Adipocyte (in vitro differentiated cells): ENCODE measurements at regions not wholly inside any gene's neighbourhood (a gene's known extent, or its start where the extent isn't known, plus 50 kb on each side); places are given as distances from the start of the nearest gene placed in this dataset.

Source experiments
- DNase-seq: peaks from one replicate; pipeline ENCODE4 v3.0.0-alpha.2; 2015; ENCODE audit warnings: low read depth
- H3K27me3 ChIP-seq: replicated peaks from 2 replicates; pipeline ENCODE4 v1.7.0; 2013; ENCODE audit warnings: mild to moderate bottlenecking, low read length, moderate library complexity; ENCODE audit not compliant: control insufficient read depth, insufficient read depth
- H3K36me3 ChIP-seq: 2 replicates; pipeline ENCODE4 v1.7.0; 2013; ENCODE audit warnings: low read length, mild to moderate bottlenecking, moderate library complexity; ENCODE audit not compliant: control insufficient read depth, insufficient read depth, severe bottlenecking
- H3K4me1 ChIP-seq: 2 replicates; pipeline ENCODE4 v1.7.0; 2013; ENCODE audit warnings: mild to moderate bottlenecking, low read length, moderate library complexity; ENCODE audit not compliant: control insufficient read depth, insufficient read depth
- H3K4me3 ChIP-seq: 2 replicates; pipeline ENCODE4 v1.7.0; 2013; ENCODE audit warnings: mild to moderate bottlenecking, low read length, moderate library complexity
- H3K9ac ChIP-seq: 2 replicates; pipeline ENCODE4 v1.7.0; 2013; ENCODE audit warnings: mild to moderate bottlenecking, low read length, moderate library complexity
- H3K9me3 ChIP-seq: 2 replicates; pipeline ENCODE4 v1.7.0; 2013; ENCODE audit warnings: mild to moderate bottlenecking, low read length, moderate library complexity; ENCODE audit not compliant: control insufficient read depth

- DNase-seq = no peak
- H3K27me3 ChIP-seq = no peaks in the 10 kb centered on the region
- H3K9ac ChIP-seq = no peak overlapping the region
- H3K9me3 ChIP-seq = no peaks in the 10 kb centered on the region
- H3K4me1 ChIP-seq = no peaks in the 10 kb centered on the region
- H3K36me3 ChIP-seq = no peaks in the 10 kb centered on the region
- H3K4me3 ChIP-seq = no peak overlapping the region
Observed at GRCh38 chr15:96747291-96747690, 416.8 kb downstream of the NR2F2 start.

GRCh38 chr15:96750361-96750760, 419.9 kb downstream of the NR2F2 start:
- Histone ChIP-seq H3K27me3 (no peaks in the 10 kb centered on the region), H3K36me3 (no peaks in the 10 kb centered on the region), H3K9me3 (no peaks in the 10 kb centered on the region), H3K4me1 (no peaks in the 10 kb centered on the region), H3K9ac (no peak overlapping the region), H3K4me3 (no peak overlapping the region)
- DNase-seq = no peak

GRCh38 chr15:96756146-96756545, 425.6 kb downstream of the NR2F2 start:
- Histone ChIP-seq H3K36me3 (no peaks in the 10 kb centered on the region), H3K4me1 (no peaks in the 10 kb centered on the region), H3K9ac (no peak overlapping the region), H3K9me3 (no peaks in the 10 kb centered on the region), H3K4me3 (no peak overlapping the region), H3K27me3 (no peaks in the 10 kb centered on the region)
- no peak for DNase-seq

- no peaks in the 10 kb centered on the region for H3K27me3 ChIP-seq
Observed at GRCh38 chr15:96756656-96757055, 426.2 kb downstream of the NR2F2 start.

DNA sequence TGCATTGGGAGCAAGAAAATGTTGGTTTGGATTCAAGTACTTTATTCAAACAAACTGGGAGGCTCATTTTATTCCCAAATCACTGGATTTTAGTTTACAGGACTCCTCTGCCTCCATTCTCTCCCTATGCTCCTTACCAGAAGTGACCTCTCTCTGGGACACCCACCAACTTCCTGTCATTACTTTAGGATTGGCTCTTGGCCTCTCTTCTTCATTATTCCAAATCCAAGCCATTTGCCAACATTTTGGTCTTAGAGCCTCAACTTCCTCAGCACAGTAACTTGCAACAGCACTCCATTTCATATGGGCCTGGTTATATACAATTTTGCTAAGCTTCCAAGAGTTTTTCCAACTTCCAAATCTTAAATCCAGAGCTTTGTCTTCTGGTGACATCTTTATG, 432.1 kb downstream of the NR2F2 start:
- Histone ChIP-seq H3K4me3 (no peak overlapping the region), H3K27me3 (no peaks in the 10 kb centered on the region), H3K9ac (no peak overlapping the region), H3K4me1 (no peaks in the 10 kb centered on the region), H3K36me3 (no peaks in the 10 kb centered on the region), H3K9me3 (no peaks in the 10 kb centered on the region)
- no peak for DNase-seq

More at GRCh38 chr15:96756656-96757055, 426.2 kb downstream of the NR2F2 start:
- Histone ChIP-seq H3K9me3 (no peaks in the 10 kb centered on the region), H3K9ac (no peak overlapping the region), H3K4me3 (no peak overlapping the region), H3K4me1 (no peaks in the 10 kb centered on the region), H3K36me3 (no peaks in the 10 kb centered on the region)
- no peak for DNase-seq

DNA sequence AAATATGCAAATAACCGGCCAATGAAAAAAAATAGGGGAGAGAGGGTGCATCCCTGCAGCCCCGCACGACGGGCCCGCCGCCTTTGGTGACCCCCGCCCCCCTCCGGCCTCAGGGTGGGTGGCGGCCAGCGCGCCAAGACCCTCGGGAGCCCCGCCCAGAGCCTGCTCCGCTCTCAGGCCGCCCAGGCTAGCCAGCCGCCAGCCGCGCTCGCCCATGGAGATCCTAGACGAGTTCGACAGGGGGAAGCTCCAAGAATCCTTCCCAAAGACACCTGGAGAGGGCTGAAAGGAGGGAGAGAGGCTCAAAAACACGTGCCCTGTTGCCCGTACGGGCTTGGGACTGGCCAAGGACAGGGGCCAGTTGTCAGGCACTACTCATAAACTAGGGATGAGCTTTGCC, 434.0 kb downstream of the NR2F2 start:
- Histone ChIP-seq H3K4me1 (no peaks in the 10 kb centered on the region), H3K36me3 (no peaks in the 10 kb centered on the region)
- no peak for DNase-seq

DNA sequence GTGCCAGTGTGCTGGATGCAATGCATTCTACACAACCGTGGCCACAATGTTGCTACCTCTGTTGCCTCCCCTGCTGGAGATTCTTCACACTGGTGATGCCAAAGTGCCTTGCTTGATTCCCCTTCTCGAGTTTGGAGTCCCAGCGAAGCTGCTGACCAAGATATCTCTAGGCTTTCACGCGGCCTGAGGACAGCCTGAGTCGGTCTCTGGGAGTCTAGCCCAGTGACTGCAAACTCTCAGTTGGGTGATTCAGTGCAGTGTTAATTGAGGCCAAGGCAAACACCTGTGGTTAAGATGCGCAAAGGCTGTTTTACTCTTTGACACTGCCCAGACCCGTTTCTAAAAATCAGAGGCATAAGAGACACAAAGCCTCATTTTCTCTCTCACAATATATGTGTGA, 434.4 kb downstream of the NR2F2 start:
- no peaks in the 10 kb centered on the region for H3K27me3 ChIP-seq
- DNase-seq = no peak
- no peaks in the 10 kb centered on the region for H3K9me3 ChIP-seq

More for the DNA sequence above, 434.0 kb downstream of the NR2F2 start:
- Histone ChIP-seq H3K27me3 (no peaks in the 10 kb centered on the region), H3K9ac (no peak overlapping the region), H3K9me3 (no peaks in the 10 kb centered on the region), H3K4me3 (no peak overlapping the region)

DNA sequence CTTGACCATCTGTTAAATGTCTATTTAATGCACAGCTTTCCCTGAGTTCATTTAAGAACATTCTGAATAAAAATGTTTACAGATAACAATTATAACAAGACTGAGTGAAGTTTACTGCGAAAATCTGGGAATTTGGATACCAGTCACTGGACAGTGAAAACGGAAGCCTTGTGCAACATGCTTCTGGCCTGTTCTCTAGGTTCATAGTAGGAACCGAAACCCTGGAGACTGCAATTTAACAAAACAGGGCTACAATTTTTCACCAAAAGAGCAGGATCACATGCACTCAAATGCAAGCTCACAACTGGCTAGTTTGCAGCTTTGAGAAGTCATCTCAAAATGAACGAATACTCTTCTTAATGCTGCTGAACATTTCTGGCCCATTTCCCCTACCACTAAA, 435.9 kb downstream of the NR2F2 start:
- Histone ChIP-seq H3K9ac (no peak overlapping the region), H3K27me3 (no peaks in the 10 kb centered on the region), H3K4me3 (no peak overlapping the region), H3K4me1 (no peaks in the 10 kb centered on the region), H3K9me3 (no peaks in the 10 kb centered on the region), H3K36me3 (no peaks in the 10 kb centered on the region)
- DNase-seq = no peak

More for the DNA sequence above, 434.4 kb downstream of the NR2F2 start:
- no peak overlapping the region for H3K9ac ChIP-seq
- H3K4me3 ChIP-seq = no peak overlapping the region
- H3K4me1 ChIP-seq = no peaks in the 10 kb centered on the region
- H3K36me3 ChIP-seq = no peaks in the 10 kb centered on the region

DNA sequence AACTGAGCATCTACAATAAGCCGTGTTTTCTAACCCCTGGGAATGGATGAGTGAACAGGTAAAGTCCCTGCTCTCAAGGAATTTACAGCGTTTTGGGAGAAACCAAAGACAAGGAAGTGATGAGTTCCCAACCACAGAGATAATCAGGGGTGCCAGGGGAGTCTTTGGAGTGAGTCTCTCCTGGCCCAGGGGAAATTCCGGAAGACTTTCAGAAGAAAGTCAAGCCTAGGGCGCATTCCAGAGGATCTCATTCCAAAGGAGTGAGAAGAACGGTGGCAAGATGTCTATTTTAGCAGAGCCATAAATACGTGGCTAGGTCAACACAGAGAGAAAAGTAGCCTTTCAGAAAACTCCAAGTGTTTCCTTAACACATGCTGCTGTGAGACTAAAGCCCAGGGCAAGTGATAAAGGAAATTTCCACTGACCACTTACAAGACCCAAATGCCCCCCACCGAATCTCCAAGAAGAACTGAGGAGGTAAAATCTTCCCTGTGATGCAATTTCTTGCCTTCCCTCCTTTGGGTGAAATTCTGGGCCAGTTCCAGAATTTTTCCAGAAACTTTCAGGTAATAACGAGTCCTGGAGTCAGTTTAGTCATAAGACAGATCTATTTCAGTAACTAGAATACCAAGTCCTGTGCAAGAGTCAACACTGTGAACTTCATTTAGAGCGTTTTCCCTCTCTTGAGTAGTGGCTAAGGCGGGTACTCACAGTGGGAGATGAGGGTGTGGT, 437.4 kb downstream of the NR2F2 start:
- no peaks in the 10 kb centered on the region for H3K9me3 ChIP-seq
- H3K9ac ChIP-seq = no peak overlapping the region
- no peak for DNase-seq
- H3K27me3 ChIP-seq = no peaks in the 10 kb centered on the region
- no peaks in the 10 kb centered on the region for H3K36me3 ChIP-seq
- no peaks in the 10 kb centered on the region for H3K4me1 ChIP-seq
- H3K4me3 ChIP-seq = no peak overlapping the region

DNA sequence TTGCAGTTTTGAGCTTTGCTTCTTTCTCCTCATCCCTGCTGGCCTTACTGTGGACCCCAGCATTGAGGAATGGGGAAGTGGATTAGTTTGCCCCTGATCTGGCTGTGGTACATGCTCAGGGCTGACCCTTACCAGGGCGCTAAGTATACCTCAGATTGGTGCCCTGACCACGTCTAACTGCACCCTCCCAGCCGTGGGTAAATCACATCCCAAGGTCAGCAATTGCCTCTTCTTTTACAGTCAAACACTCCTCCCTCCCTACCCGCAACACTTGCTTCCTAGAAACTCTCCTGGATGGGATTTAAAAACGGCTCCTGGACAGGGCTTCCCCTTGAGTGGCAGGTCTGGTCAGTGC, 437.9 kb downstream of the NR2F2 start:
- no peaks in the 10 kb centered on the region for H3K27me3 ChIP-seq
- no peaks in the 10 kb centered on the region for H3K36me3 ChIP-seq
- H3K4me1 ChIP-seq = no peaks in the 10 kb centered on the region
- no peak for DNase-seq
- no peak overlapping the region for H3K9ac ChIP-seq
- no peaks in the 10 kb centered on the region for H3K9me3 ChIP-seq
- no peak overlapping the region for H3K4me3 ChIP-seq

DNA sequence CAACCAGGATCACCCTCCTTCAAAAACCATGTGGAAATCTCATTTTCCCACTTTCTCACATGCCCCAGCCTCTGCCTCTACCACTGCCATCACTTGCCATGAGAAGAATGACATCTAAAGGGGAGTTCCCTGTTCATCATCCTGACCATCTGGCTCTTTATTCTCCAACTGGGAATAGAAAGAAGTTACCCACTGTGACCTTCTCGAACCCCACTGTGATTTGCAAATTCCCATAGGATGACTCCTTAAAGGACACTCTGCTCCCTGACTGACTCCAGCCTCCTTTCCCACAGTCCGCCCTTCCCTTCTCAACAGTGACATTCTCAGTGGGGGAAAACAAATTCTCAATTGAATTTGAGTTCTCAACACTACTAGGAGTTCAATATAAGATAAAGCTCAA, 440.5 kb downstream of the NR2F2 start:
- DNase-seq = no peak
- H3K4me3 ChIP-seq = no peak overlapping the region
- H3K27me3 ChIP-seq = no peaks in the 10 kb centered on the region
- no peaks in the 10 kb centered on the region for H3K36me3 ChIP-seq
- H3K4me1 ChIP-seq = no peaks in the 10 kb centered on the region
- no peaks in the 10 kb centered on the region for H3K9me3 ChIP-seq
- H3K9ac ChIP-seq = no peak overlapping the region

GRCh38 chr15:96774216-96774615, 443.7 kb downstream of the NR2F2 start:
- H3K36me3 ChIP-seq = no peaks in the 10 kb centered on the region
- DNase-seq = no peak

More at GRCh38 chr15:96774216-96774615, 443.7 kb downstream of the NR2F2 start:
- H3K9me3 ChIP-seq = no peaks in the 10 kb centered on the region
- H3K27me3 ChIP-seq = no peaks in the 10 kb centered on the region
- no peaks in the 10 kb centered on the region for H3K4me1 ChIP-seq
- H3K4me3 ChIP-seq = no peak overlapping the region
- H3K9ac ChIP-seq = no peak overlapping the region
